NCI-H2196 treated with DMSO at 0.1 percent for 48 hours (cell line): ENCODE measurements at regions not wholly inside any gene's neighbourhood (a gene's known extent, or its start where the extent isn't known, plus 50 kb on each side); places are given as distances from the start of the nearest gene placed in this dataset.
A peak's percentile ranks its signal among the peaks of the same experiment; 100 is the strongest.

Experiments
- DNase-seq: peaks from one replicate; lab custom pipeline; 2025; ENCODE audit not compliant: unreplicated experiment; lab: John Stamatoyannopoulos, UW

GRCh38 chr5:124287813-124288212 lies 458.6 kb downstream of the ZNF608 start:
- no peak for DNase-seq

- DNase-seq = no peak
These were observed 460.7 kb downstream of the ZNF608 start for GRCh38 chr5:124285733-124286132.

GRCh38 chr5:124285071-124285470 lies 461.4 kb downstream of the ZNF608 start:
- DNase-seq = peak; percentile 65

- DNase-seq = no peak
These were observed 463.4 kb downstream of the ZNF608 start for GRCh38 chr5:124283031-124283430.

- DNase-seq = no peak
These were observed 466.4 kb downstream of the ZNF608 start for GRCh38 chr5:124280079-124280478.

GRCh38 chr5:124279146-124279876 lies 467.1 kb downstream of the ZNF608 start:
- DNase-seq = no peak

GRCh38 chr5:124278636-124279035 lies 467.8 kb downstream of the ZNF608 start:
- no peak for DNase-seq

- DNase-seq = no peak
These were observed 468.5 kb downstream of the ZNF608 start for GRCh38 chr5:124277767-124278545.

GRCh38 chr5:124276166-124276565 lies 470.3 kb downstream of the ZNF608 start:
- DNase-seq = no peak

- no peak for DNase-seq
These were observed 471.5 kb downstream of the ZNF608 start for GRCh38 chr5:124274949-124275348.

GRCh38 chr5:124264499-124264898 lies 481.9 kb downstream of the ZNF608 start:
- DNase-seq = no peak

GRCh38 chr5:124263680-124264491 lies 482.6 kb downstream of the ZNF608 start:
- no peak for DNase-seq

- DNase-seq = no peak
These were observed 483.4 kb downstream of the ZNF608 start for GRCh38 chr5:124262991-124263571.

GRCh38 chr5:124262470-124262869 lies 484.0 kb downstream of the ZNF608 start:
- DNase-seq = no peak

- DNase-seq = no peak
These were observed 484.6 kb downstream of the ZNF608 start for GRCh38 chr5:124261848-124262247.

GRCh38 chr5:124260921-124261515 lies 485.4 kb downstream of the ZNF608 start:
- DNase-seq = no peak

GRCh38 chr5:124259017-124259416 lies 487.4 kb downstream of the ZNF608 start:
- no peak for DNase-seq

GRCh38 chr5:124257048-124257447 lies 489.4 kb downstream of the ZNF608 start:
- DNase-seq = no peak

GRCh38 chr5:124253203-124253810 lies 493.1 kb downstream of the ZNF608 start:
- no peak for DNase-seq

GRCh38 chr5:124252747-124253146 lies 493.7 kb downstream of the ZNF608 start:
- DNase-seq = no peak
